ENCODE measurements at regions not wholly inside any gene's neighbourhood (a gene's known extent, or its start where the extent isn't known, plus 50 kb on each side); places are given as distances from the start of the nearest gene placed in this dataset.

DNA sequence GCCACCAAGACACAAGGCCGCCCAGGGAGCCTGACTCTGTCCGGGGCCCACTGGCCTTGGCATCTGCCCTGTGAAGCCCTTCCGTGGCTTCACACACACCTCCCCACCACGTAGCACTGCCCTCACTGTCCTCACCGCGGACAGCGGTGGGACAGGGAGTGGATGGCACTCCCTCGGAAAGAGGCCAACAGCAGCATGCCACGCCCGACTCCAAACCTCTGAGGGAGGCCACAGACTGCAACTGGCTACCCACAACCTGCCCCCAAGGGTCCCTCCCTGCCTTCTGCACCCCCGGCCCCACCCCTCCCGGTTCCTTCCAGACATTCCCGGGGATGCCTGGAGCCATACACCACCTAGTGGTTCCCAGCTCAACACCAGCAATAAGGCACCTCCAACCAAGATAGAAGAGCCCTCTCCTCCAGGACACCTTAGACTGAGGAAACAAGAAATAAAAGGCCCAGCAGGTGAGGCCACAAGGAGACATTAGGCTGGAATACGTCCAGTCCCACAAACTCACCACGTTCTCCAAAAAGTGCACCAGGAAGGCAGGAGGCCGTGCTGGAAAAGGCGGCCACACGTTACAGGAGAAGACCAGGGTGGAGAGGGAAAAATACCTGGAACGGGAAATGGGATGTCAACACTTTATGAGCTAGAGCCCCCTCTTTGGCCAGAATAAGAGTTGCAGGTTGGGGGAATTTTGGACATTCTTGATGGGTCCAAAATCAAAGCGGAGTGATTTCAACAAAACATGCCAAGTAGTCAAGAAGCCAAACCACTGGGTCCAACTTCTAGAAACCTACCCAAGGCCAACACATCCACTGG lies 310.0 kb downstream of the SOX9 start:
- DNase-seq = no peak

DNA sequence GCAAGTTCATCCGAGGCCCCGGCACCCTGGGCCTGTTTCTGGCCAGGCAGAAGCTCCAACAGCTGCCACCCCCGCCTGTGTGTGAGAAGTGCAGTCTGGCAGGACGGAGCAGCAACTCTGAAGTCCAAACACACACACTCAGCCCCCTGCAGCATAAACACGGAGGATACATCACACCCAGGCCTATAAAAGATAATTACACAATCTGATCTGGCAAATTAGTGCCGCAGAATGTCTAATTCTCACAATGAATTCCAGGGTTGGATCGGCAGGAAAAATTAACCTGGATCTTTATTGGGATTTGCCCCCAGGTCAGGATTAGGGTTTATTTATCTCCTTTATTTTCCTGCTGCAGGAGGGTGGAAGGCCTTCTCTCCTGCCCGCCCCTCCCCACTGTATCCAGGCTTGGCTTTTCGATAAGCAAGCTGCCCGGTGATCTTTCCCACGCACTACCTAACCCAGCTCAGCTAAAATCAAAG lies 311.4 kb downstream of the SOX9 start:
- DNase-seq = no peak

- DNase-seq = no peak
Measured at GRCh38 chr17:72432881-72433280, 312.1 kb downstream of the SOX9 start.

DNA sequence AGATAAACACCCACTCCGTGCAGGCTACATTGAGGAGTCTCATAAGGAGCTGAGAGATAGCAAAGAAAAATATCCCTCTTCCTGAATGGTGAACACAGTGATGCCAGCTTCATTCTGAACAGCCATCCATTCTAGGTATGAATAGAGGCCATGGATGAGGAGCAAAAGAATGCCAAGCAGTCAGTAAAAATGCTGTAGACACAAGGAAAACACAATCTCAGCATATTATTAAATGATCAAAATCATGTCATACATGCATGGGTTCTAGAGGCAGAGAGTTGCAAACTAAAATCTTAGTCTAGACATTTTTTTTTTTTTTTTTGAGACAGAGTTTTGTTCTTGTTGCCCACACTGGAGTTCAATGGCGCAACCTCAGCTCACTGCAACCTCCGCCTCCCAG lies 313.0 kb downstream of the SOX9 start:
- no peak for DNase-seq

- DNase-seq = no peak
Measured at GRCh38 chr17:72434581-72434980, 313.8 kb downstream of the SOX9 start.

- no peak for DNase-seq
Measured at GRCh38 chr17:72434991-72435618, 314.3 kb downstream of the SOX9 start.

- no peak for DNase-seq
Measured at GRCh38 chr17:72438783-72439182, 318.0 kb downstream of the SOX9 start.

DNA sequence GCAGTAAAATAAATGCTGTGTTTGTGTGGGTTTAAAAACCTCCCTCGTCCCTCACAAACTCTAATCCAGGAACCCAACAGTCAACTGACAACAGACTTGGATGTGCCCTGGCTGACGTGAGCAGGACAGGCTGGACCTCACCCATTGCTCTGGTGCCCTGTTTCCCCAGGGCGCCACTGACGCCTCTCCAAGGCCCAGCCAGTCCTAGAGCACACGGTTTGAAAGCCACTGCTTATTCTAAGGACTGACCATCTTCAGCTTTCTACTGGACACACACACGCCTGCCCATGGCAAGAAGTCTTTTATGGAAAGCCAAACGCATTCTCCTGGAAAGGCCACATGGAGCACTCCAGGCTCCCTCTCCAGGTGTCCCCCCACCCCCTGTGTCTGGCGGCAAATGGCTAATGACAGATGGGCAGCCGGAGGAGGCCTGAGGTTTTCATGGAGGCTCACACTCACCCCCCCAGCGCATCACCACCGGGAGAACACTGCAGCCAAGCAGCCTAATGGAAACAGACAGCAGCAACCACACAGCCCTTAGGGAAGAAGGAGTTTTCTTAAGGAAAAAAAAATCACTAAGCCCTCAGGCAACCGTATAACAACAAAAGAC lies 319.2 kb downstream of the SOX9 start:
- DNase-seq = no peak

- DNase-seq = no peak
Measured at GRCh38 chr17:72440961-72441360, 320.1 kb downstream of the SOX9 start.

DNA sequence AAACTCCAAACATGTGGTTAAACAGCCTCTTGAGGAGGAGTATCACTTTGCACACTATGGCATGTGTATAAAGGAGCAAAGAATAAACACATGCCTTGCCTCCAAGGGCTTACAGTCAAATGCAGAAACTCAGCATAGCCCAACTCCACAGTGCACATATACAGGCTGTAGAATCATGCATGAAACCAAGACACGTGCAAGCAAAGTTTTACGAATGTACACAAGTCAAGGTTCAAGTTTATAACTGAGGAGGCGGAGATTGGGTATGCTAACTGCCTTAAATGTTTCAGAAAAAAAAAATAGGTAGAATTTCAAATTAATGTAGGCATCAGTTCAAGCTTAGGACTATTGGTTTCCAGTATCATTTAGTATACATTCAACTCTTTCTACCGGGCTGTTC lies 321.1 kb downstream of the SOX9 start:
- no peak for DNase-seq

- no peak for DNase-seq
Measured at GRCh38 chr17:72444517-72445054, 323.8 kb downstream of the SOX9 start.

DNA sequence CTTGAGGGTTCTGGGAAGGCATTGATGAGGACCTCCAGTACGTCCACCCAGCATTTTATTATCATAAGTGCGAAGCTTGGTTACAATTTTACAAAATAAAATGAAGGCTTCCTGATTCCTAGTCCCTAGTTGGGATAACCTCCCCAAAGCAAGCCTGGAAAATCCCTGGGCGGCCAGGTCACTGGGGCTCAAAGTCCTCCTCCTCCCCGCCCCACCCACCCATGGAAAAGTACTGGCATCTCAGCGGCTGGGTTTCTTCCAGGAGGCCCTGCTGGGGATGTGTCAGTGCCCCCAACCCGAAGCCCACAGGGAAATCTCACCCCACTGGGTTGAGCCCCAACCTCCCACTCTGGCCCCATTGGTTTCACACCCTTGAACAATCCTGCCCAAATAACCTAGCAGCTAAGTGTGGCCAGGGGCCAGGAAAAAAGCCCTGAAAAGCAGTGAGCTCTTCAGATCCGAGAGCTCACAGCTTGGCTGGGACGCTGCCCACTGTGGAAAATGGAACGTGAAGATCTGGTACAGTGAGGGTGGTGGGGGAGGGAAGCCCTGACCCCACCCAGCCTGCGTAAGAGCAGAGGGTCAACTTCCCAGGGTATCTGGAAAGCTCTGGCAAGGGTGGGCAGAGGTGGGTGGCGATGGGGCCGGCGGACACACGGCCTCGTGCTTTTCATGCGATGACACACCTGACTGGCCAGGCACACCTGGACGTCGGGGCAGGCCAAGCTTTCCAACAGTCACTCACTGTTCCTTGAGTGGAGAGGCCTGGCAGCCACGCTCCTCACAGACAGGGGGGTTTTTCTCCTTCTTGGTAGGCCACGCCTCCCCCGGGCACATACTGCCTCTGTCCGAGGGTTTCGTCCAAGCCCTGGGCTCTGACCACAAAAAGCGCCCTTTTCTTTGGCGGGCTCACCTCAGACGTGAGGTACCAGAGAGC lies 324.5 kb downstream of the SOX9 start:
- no peak for DNase-seq

- no peak for DNase-seq
Measured at GRCh38 chr17:72446118-72446517, 325.3 kb downstream of the SOX9 start.

DNA sequence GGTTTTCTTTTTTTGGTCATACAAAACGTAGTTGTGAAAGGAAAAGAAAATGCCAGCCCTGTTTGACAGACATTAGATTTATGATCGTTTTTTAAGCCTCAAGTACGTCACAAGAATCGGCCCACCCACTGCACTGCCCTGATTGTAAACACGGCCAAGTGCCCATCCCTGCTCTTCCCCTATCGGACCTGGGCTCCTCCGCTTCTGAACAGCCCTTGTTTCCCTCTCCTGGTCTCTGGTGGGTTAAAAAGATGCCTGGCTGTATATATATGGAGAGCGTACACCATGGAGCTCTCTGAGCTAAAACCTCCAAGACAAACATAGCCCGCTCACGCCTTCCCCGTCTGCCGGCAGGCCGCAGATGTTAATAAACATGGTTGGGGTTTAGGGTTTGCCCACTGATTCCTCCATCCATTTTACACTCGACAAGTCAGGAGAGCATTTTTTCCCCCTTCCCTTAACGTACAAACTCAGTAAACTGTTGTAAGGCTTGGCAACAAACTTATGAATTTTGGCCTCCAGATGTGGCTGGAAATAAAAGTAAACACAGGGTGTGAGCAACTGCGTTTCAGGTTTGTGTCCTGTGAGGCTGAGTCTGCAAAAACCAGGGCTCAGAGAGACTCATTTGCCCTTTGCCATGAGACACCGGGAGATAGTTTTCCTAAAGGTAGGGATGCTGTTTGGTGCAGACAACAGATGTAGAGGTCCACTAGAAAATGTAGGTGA lies 325.9 kb downstream of the SOX9 start:
- DNase-seq = peak; percentile 29

GRCh38 chr17:72447251-72447640 lies 326.4 kb downstream of the SOX9 start:
- DNase-seq = no peak

DNA sequence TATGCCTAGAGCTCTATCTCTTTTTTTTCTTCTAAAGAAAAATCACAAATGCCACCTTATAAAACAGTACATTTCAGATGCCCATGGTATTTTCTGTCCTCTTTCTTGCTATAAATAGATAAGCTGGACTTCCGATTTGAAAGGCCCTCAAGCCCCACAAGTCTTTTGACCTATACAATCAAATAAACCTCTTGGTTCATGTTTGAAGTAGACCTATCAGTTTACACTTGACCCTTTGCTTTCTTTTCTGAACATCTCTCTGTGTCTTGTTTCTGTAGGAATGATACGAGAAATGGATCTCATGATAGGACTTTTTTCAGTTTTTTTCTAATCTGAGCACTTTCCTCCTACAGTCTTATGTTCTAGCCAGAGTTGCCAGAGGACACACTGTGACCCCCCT lies 327.2 kb downstream of the SOX9 start:
- DNase-seq = no peak

DNA sequence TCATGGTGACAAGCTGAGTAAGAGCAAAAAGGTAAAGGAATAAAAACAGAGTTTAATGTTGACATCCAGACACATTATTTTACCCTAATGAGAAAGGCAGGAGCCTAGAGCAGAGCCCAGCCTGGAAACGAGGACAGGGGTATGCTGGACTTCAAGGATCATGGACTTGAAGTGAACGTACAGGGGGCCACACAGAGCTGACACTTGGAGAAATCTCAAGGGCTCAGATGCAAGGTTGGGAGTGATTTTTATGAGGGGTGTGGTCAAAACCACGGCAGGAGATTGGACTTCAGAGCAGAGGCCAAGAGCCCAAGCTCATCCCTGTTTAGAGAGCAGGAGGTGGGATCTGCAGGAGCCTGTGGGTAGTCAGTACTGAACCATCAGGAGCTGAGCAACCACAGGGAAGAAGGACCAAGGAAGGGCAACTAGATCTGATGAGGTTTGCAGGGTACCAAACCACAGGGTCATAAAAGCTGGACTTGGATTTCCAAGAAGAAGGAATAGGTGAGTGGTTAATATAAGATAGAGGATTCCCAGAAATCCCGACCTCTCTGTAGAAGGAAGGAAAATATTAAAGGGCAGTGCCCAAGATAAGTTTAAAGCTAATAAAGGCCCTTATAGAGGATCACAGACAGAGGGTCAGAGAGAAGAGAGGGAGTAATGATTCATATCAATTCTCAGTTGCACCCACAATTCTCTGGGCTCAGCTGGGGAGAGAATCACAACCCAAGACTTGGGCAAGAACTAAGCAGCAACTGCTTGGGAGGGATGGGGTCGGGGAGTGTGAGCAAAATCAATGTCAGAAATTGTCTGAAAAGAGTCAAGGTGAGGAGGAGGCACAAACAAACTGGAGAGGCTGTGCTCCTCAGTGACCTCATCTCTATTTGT lies 331.7 kb downstream of the SOX9 start:
- DNase-seq = no peak

GRCh38 chr17:72454342-72454741 lies 333.5 kb downstream of the SOX9 start:
- DNase-seq = no peak

- DNase-seq = no peak
Measured at GRCh38 chr17:72455562-72455961, 334.7 kb downstream of the SOX9 start.

DNA sequence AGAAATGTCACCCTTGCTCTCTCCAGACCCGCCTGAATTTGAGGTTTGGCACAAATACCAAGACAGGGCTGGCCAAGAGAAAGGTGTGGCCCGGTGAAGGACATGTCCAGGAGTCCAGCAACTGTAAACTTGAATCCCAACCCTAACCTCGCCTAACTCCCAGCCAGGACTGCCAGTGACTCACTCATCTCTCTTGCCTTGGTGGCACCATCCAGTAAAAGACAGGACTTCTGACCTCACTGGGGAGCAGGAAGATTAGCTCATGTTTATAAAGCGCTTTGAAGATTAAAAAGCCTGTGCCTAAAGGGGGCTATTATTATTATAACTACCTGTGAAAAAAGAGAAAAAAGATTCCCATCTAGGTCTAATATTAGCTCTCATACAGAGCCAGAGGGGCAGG lies 335.3 kb downstream of the SOX9 start:
- peak; percentile 59 for DNase-seq

GRCh38 chr17:72457712-72458111 lies 336.9 kb downstream of the SOX9 start:
- DNase-seq = no peak

Measured in HCEC 1CT (cell line).